HG03378 (cell line): ENCODE measurements at regions not wholly inside any gene's neighbourhood (a gene's known extent, or its start where the extent isn't known, plus 50 kb on each side); places are given as distances from the start of the nearest gene placed in this dataset.

Source experiments
- ATAC-seq: cut with Tn5 transposase; IDR thresholded peaks from one replicate; pipeline ENCODE4 v1.9.1; 2021; ENCODE audit warnings: mild to moderate bottlenecking, moderate library complexity; ENCODE audit not compliant: unreplicated experiment

DNA sequence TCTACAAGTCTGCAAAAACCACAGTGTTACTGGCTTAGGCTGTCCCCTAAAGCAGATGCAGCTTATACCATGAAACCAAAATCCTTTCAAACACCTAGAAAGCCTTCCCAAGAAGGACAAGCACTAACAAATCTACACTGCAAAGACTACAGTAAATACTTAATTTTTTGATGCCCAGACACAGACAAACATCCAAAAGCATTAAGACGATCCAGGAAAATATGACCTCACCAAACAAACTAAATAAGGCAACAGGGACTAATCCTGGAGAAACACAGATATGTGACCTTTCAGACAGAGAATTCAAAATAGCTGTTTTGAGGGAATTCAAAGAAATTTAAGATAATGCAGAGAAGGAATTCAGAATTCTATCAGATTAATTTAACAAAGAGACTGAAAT lies 423.5 kb downstream of the COL12A1 start:
- ATAC-seq: no peak

DNA sequence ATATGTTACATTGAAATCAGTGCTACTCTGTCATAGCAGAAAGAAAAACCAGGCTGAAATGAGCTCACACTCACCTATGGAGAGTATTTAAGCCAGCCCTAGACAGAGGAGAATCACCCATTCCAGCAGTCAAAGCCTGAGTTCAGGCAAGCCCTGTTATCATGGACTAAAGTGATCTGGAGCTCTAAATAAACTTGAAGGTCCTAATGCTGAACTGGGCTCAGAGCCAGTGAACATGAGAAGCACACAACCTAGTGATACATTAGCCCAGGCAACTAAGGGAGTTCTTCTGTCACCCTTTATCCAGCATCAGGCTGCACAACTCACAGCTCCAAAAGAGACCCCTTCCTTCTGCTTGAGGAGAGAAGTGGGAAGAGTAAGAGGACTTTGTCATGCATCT lies 425.0 kb downstream of the COL12A1 start:
- ATAC-seq: no peak

GRCh38 chr6:74768738-74769137 lies 437.1 kb downstream of the COL12A1 start:
- ATAC-seq: no peak

DNA sequence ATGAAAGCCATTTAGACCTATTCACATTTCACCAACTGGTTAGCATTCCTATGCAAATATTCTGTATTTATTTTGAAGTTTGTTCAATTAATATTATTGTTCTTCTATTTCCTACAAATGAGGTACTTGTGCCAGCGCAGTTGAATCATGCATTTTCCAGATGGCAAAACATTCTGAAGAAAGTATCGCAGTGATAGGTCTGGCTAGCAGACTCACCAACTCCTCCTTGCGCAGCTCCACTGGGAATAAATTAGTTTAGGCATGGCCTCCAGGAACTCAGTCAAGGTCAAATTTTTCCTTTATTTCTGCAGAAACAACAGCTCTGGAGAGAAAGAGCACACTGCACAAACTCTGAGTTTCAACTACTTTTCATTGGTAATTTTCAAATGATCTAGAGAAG lies 437.7 kb downstream of the COL12A1 start:
- no peak for ATAC-seq

- ATAC-seq: no peak
Measured at GRCh38 chr6:74765486-74765885, 440.4 kb downstream of the COL12A1 start.

DNA sequence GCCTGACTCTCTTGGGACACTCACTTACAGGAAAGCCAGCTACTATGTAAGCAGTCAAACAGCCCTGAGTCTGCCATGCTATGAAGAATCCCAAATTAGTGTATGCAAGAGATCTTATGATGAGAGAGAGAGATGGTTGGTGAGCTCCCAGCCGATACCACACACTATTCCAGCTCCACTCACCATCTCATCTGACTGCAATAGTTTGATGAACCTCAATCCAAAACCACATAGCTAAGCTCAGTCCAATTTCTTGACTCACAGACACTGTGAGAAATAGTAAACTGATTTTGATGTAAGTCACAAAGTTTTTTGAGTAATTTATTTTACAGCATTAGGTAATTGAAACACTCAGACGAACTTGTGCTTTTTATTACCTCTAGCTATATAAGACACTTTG lies 441.4 kb downstream of the COL12A1 start:
- no peak for ATAC-seq

- ATAC-seq: no peak
Measured at GRCh38 chr6:74762841-74763240, 443.0 kb downstream of the COL12A1 start.

- ATAC-seq: no peak
Measured at GRCh38 chr6:74757813-74758212, 448.0 kb downstream of the COL12A1 start.

DNA sequence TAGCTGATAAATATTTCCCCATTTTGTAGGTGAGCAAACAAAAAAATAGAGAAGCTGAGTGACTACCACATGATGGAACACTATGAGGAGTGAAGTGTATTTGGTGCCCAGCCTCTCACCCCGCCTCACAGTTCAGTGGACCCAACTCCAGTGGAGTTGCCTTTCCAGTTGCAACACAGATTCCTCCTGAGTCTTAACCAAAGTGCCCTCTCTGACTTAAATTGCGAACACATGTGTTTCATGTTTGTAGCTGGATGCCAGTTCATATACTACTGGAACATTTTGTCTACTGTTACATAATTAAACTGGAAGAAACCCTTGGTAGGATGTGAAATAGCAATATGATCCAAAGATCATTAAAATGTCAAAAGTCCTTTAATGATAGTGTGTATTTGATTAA lies 448.9 kb downstream of the COL12A1 start:
- ATAC-seq: no peak

GRCh38 chr6:74755778-74756177 lies 450.1 kb downstream of the COL12A1 start:
- ATAC-seq: no peak

GRCh38 chr6:74755196-74755595 lies 450.7 kb downstream of the COL12A1 start:
- no peak for ATAC-seq

DNA sequence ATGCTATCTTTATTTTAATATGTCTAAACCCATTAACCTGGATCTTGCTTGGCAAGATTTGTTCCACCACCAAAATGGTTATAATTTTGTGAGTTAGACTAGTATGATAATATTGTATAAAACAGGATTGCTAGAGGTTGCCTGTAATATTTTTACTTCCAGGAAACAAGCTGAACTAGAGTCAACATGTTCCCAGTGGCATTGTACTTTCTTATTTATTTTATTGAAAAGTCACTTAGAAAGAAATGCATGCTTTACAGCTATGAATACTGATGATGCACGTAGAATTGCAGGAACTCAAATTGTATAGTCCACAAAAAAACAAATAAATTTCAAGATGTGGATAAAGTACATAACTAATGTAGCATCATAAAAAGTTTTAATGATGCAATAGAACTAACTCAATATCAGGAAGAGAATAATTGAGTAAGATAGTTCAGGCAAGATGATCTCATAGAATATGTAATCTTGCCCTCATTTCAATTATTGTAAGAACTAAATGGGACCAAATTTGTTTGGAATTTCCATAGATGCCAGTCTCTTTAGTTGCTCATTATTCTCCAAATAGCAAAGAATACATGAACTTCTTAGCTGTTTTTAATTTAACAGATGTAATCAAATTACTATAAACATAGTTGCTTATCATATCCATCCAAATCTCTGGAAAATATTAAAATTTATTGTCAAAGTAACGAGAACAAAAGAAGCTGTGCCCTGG lies 451.8 kb downstream of the COL12A1 start:
- ATAC-seq: no peak

DNA sequence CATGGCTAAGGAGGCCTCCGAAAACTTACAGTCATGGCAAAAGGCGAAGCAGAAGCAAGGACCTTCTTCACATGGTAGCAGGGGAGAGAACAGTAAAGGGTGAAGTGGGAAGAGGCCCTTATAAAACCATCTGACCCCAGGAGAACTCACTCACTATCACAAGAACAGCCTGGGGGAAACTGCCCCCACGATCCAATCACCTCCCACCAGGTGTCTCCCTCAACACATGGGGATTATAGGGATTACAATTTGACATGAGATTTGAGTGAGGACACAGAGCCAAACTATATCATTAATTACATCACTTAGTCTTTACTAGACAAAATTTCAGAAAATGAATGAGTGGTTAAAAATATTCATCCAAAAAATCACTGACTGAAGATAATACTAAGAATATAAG lies 453.6 kb downstream of the COL12A1 start:
- ATAC-seq: no peak

DNA sequence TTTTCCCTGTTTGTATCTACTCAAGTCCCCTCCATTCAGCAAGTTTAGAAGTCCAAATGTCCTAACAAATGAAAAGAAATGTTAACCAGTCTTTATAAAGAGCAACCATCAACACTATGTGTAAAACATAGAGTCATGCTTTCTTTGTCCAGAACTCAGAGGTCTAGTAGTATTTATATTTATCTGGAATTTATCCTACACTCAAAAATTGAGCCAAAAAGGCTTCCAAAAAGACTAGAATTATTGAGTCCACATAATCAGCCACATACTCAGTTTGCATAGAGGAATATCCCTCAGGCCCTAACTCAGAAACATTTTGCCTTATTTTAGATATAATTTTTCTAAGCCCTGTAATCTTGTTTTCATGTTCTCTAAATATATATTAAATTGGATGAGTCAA lies 455.0 kb downstream of the COL12A1 start:
- no peak for ATAC-seq

DNA sequence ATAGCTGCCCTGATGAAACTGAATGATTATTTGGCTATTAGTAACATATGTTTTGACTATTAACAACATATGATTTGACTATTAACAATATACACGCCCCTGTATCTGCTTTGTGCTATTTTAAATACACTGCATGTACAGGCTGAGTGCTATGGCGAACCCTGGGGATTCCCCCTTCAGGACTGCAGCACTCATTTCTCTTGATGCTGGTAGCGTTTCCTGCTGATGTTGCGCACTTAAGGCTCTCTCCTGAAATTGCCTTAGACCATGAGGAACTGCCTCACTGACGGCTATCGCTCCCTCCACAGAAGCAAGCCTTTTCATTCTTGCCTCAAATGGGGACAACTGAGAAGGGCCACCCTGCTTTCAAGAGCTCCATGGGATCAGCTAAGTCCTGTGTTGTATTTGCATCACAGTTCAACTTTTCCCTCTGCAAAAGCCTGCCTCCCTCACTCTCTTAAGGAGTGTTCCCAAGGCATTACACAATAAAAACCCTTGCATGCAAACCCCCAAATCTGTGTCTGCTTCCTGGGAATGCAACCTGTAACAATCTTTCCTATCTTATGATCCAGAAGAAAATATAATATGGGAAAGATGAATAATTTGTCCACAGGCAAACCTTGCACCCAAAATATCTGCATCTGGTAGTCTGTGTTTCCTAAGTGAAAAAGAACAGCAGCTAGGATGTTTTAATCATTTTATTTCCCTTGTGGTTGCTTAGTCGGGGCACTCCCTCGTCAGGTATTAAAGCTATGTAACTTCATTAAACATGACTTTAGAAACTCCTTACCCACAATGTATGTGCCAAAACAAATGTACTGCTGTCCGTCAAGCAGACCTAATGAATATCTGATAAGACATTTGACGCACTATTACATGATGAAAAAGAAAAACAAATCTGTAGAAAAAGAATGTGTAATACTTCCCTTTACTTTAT lies 456.4 kb downstream of the COL12A1 start:
- ATAC-seq: no peak

- ATAC-seq: no peak
Measured at GRCh38 chr6:74745670-74746069, 460.2 kb downstream of the COL12A1 start.

GRCh38 chr6:74742793-74743508 lies 462.9 kb downstream of the COL12A1 start:
- peak; percentile 89 for ATAC-seq

GRCh38 chr6:74741646-74742045 lies 464.2 kb downstream of the COL12A1 start:
- no peak for ATAC-seq

DNA sequence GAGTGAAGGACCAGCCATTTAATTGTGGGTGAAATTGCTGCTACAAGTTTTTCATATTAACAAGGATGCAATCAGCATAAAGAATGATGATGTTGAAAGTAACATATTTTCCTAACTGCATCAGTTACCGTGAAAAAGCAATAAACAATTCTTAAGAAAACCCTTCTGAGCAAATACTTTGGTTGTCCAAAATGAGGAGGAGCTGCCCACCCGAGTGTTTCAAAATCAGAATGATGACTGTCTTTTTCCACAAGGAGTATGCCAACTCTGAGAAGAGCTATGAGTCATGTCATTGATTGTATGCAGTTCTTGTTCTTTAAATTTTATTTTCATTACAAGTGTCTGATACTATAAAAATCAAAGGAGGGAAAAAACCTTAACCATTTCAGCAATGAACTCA lies 470.5 kb downstream of the COL12A1 start:
- ATAC-seq: no peak

DNA sequence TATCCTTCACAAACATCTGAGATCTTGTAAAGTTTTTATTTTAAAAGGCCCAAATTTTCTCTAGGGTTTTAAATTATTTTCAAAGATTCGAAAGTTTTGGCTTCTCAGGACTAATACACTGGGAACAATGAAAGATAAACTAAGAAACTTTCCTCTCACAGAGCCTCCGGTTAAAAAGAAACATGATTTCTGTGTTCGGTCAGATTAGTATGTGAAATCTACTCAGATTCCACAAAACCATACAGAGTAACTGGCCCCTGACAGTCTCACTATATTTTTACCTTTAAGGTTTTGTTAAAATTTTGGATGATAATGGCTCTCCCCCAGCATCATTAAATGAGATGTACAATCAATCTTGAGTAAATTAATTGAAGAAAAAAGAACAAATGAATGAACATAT lies 471.0 kb downstream of the COL12A1 start:
- no peak for ATAC-seq

GRCh38 chr6:74733830-74734620 lies 471.8 kb downstream of the COL12A1 start:
- ATAC-seq: no peak
